Myocyte (in vitro differentiated cells): ENCODE measurements at regions not wholly inside any gene's neighbourhood (a gene's known extent, or its start where the extent isn't known, plus 50 kb on each side); places are given as distances from the start of the nearest gene placed in this dataset.
A peak's percentile ranks its signal among the peaks of the same experiment; 100 is the strongest.

Source experiments
- DNase-seq: peaks from one replicate; pipeline ENCODE4 v3.0.0-alpha.2; 2012; ENCODE audit warnings: low read depth

DNA sequence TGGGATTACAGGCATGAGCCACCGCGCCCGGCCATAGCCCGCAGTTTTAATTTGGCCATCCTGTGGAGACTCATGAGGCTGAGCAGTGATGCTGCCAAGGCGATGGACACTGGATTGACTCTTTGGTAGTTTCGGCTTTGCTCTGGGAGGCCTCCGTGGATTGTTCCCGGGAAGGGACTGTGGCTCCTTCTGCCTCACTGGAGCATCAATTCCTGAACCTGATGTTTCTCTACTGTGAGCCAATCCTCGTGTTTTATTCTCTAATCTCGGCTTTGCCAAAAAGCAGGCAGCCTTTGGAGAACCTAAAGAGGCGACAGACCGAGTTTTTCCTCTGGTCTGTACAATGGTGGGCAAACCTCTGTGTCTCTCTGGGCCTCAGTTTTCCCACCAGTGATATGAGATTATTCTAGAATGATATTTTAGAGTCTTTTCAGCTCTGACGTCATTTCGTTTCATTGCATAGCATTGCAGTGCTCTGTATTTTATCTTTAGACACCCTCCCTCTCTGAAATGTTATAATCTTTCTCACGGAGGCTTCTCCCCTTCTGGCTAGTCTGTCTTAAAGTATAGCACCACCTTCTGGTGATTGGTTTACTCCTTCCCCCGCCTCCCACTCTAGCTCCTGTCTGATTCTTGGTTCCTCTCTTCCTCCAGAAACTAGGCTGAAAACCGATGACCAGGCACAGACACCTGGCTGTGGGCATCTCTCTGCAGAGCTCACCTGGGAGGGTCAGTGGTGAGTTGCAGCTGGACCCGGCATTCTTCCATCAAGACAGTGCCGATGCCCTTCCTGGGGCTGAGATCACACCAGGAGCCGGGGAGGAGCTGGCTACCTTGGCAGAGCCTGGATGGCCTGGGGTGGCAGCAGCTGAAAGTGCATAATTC lies 341.3 kb downstream of the MYCN start:
- peak; percentile 7 for DNase-seq

DNA sequence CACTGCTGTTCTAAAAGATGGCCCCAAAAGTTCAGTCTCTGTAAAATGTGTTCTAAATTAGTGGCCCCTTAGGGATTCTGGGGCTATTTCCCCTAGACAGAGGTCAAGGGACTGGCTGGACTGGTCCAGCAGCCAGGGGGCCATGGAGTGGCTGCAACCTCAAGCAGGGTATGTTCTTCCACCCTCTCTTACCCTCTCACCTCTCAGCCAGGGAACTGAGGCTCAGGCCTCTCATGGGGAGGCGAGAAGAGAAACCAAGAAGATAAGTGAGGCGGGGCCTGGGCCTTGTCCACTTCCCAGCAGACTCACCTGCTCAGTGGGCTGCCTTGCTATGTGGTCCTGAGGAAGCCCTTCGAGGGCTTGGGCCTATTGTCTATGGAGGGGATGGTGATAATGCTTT lies 339.7 kb downstream of the MYCN start:
- no peak for DNase-seq

DNA sequence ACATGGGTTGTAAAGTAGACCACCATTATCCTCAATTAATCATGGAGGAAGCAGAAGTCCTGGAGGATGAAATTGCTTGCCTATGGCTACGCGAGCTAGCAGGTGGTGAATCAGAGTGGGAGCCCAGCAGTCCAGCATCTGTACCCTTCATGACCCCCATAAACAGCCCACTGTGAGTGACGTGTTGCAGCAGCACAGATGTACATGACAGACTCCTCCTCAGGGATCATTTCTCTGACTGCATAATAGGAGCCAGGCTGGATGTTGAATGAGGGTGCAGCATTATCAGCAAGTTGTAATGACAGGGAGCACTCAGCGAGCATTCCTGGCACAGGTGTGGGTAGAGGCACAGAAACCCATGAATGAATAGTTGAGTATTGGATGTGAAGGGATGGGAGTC lies 339.3 kb downstream of the MYCN start:
- DNase-seq, result no peak

DNA sequence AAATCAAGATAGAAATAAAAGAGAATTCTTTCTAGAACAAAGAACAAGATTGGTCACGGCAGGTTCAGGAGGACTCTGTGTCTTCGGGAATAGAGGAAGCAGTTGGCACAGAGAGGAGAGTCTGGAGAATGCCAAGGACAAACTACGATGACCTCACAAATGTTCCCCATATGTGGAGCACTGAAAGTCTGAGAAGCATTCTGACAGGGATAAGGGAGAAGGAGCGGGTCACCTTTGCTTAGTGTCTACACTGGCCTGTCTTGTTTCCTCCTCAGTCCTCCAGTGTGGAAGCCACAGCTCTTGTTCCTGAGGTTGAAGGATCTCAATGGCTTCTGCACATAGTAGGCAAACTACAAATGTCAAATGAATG lies 338.8 kb downstream of the MYCN start:
- no peak for DNase-seq

DNA sequence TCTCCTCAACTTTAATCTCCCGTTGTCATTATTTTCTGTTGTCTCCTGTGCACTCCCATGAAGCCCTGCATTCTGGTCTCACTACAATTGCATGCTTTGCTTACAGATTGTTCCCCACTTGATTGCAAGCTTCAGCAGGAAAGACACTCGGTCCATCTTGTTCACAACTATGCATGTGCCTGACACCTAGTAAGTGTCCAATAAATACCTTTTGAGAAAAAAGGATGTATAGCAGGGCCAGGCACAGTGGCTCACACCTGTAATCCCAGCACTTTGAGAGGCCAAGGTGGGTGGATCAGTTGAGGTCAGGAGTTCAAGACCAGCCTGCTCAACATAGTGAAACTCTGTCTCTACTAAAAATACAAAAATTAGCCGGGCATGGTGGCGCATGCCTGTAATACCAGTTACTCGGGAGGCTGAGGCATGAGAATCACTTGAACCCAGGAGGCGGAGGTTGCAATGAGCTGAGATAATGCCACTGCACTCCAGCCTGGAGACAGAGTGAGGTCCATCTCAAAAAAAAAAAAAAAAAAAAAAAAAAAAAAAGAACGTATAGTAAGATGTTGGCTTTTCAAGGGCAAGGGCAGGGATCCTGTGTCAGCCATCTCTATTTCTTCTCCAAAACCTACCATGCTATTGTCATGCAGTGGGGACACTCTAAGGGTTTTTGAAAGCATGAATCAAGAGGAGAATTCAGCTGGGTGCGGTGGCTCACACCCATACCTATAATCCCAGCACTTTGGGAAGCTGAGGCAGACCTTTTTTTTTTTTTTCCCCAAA lies 338.3 kb downstream of the MYCN start:
- DNase-seq, result no peak

DNA sequence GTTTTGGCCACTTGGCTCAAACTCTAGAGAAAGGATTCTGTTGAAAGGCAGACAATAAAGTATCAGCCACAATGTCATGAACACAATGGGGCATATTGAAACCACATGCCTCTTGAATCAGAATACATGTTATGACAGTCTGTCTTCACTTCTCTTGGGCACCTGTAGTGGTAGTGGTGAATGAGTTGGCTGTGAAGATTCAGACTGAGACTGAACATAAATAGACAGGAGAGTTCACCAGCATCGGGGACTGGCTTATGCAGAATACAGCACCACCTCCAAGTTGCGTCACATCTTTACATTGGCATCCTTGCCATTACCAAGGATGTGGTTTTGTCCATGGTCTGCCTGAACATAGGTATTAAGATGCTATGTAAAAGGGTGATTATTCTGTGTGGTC lies 336.8 kb downstream of the MYCN start:
- no peak for DNase-seq

DNA sequence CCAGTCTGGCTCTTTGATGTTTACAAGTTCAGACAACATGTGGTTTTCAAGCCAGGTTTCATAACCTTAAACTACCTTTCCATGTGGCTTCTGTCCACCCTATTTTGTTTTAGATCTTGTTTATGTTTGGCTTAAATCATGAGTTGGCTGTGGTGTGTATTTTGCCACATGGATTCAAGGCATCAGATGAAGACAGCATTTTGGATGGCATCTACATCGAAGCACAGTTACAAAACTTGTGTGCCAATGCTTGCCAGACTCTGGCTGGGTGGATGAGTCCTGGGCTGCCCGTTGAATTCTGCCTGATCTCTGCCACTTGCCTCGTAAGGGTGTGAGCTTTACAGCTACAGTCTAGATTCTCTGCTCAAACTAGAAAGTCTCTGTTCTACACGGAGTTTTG lies 335.3 kb downstream of the MYCN start:
- no peak for DNase-seq

DNA sequence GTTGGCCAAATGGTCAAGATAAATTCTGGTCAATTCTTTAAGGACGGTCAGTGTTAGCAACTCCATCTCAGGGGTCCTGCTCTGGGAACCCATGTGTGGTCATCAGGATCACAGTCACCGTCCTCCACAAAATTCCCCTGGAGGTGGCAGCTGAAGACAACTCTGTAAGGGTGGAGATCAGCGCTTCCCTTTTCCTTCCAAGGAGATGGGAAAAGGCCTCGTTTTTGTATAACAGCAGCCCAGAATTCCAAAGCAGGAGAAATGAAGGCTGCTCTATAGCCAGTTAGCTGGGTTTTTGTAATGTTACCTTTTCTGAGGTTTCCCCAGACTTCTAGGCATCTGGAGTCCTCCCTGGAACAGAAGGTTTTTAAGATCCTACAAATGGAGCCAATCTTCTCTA lies 334.8 kb downstream of the MYCN start:
- DNase-seq, result no peak

DNA sequence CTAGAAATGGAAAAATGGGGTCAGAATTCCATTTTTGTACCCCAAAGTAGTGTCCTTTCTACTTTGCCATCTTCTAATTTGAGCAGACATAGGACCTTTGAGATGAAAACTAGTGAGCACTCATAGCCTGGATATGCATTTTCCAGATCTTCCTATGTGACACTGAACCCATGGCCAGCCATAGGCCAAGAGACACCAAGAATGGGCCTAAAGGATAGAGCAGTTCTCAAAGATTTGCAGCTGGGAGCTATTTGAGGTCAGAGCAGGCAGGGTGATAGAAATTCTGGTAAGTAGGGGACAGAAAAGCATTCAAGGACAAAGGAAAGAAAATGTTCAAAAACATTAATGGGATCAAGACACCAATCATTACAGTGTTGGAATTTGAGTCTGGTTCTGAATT lies 332.8 kb downstream of the MYCN start:
- DNase-seq, result no peak

DNA sequence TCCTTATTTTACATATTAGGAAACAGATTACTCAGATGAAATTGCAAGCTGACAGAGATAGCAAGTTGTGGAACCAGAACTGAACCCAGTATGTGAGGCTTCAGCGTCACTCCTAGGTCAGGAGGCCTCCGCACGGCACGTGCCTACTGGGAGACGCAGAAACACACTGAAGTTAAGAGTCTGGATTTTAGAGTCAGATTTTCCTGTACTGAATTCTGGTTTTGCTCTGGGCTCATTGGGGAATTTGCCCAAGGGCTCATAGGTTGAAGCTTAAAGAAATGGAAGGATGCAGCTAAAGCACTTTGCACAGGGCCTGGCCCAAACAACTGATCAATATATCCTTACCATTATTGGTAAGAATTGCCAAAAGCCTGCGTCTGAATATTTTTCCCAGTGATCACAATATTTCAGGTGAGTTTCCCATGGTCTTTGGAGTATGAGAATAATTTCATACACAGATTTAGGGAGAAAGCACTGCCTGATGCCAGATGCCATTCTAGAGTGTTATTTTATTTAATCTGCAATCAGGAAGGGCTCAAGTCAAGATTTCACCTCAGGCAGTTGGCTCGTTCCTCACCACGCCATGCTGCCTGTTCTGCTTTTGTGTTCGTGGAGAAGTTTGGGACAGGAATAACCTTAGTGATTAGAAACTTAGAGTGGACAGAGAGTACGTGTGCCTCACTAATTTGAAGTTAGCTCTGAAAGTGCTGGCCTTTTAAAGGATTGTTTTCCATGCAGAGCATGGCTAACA lies 331.9 kb downstream of the MYCN start:
- no peak for DNase-seq

DNA sequence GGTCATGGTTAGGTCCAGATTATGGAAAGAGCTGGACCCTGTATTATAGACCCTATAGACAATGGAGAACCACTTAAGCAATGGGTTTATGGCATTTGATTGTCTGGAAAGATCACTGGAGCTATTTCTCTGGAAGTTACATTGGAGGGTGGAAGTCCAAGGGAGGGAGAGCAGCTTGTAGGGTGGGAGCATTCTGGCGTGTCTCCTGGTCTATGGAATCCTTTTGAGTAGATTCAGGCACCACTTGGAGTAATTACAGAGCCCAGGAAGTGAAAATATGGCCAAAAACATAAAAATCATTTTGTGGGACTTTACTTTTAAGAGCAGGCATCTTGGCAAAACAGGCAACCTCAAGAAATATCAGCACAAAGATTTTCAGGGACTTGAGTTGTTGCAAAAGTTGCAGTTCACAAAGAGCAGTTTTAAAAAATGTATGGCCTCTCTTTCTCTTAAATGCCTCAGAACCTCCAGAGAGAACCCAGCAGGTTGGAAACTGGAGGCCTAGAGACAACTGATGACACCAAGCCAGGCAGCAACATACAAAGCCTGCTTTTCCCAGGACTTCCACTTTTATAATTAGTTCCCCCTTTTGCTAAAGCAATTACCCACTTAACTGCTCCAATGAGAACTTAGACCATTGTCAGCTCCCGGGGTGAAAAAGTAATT lies 331.0 kb downstream of the MYCN start:
- DNase-seq, result no peak

DNA sequence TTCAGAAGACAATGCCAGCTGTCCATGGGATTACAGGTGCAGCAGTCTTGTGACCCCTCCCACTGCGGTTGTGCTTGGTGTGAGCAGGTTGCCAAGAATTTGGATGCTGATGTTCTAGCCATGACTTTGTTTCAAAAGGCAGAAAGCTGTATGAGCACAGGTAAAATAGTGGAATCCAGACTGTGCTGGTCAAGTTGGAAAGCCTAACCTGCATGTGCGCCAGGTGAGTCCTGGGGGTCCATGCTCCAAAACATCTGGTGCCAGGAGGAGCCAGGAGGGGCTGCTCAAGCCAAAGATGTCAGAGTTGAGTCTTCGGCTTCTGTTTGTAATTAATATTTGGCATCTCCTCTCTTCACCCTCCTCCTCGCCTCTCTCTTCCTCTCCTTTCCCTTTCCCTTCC lies 330.1 kb downstream of the MYCN start:
- no peak for DNase-seq

DNA sequence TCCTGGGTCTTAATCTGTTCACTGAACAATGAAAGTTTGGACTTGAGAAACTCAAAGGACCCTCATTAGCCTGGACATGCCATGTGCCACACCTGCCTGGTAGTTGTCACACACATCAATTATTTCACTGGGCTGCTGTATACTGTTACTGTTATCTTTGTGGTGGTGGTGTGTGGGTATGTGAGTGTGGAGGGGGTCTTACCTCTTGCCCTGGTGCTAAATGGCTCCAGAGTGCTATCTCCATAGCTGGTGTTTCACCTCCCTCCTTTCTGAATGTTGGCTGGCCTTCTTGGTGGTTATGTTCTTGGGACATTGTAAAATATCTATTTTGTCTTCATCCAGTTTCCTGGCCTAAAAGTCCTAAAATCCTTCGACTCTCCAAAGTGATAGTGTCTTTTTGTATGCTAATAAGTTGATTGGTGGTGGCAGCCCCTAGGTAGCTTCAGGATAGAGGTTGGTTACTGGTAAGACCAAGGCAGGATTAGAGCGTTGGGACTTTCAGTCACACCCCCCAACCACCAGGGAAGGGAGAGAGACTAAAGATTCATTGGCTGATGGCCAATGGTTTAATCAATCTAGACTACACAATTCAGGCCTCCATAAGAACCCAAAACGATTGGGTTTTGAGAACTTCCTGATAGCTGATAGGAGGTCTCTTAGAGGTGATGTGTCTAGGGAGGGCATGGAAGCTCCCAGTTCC lies 328.1 kb downstream of the MYCN start:
- DNase-seq, result no peak

DNA sequence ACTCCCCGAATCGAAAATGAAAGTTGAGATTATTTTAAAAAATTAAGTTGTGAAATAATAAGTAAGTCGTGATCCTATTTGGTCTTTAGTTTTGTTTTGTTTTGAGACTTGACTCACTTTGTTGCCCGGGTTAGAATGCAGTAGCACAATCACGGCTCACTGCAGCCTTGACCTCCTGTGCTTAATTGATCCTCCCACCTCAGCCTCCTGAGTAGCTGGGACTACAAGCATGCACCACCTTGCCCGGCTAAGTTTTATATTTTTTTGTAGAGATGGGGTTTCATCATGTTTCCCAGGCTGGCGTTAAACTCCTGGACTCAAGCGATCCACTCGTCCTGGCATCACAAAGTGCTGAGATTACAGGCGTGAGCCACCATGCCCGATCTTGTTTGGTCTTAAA lies 326.2 kb downstream of the MYCN start:
- DNase-seq, result no peak

DNA sequence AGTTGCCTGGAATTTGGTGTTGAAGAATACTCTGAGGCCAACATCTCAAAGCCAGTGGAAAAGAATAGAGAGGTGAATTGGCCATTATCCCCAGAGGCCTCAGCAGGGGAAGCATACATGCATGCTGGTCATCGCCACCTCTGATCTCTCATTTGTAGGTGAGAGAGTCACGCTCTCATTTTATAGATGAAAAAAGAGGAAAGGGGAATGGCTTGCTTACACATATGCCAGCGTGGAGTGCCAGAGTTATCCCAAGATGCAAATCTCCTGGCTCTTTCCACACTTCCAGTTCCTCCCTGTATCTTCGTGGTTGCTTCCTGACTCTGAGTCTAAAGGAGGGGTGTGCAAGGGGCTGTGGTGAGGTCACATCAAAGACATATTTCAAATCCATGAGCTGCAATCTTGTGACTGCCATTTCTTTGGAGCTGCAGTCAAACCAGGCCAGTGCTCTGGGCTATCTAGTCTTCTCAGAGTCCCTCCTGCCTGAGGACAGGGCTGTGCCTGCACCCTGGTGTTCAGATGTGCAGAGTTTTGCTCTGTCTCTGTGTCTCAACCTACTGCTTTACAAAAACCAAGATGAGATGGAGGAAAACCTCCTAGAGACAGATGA lies 324.7 kb downstream of the MYCN start:
- DNase-seq, result no peak

DNA sequence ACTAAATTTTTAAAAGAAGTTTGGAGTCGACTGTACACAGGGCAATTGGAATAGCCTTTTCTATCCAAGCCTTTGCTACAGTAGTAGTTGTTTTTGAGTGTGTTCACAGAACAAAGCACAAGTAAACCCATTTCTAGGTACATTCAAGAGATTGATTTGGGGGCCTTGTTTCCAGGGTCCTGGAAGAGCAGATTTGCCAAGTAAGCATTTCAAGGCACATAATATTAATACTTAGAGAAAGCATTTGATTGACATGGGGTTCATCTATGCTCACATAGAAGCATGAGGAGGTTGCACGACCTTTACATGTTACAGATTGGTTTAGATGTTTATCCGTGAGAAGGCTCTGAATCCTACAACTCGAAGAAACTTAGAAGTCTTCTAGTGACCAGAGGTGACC lies 324.1 kb downstream of the MYCN start:
- no peak for DNase-seq

DNA sequence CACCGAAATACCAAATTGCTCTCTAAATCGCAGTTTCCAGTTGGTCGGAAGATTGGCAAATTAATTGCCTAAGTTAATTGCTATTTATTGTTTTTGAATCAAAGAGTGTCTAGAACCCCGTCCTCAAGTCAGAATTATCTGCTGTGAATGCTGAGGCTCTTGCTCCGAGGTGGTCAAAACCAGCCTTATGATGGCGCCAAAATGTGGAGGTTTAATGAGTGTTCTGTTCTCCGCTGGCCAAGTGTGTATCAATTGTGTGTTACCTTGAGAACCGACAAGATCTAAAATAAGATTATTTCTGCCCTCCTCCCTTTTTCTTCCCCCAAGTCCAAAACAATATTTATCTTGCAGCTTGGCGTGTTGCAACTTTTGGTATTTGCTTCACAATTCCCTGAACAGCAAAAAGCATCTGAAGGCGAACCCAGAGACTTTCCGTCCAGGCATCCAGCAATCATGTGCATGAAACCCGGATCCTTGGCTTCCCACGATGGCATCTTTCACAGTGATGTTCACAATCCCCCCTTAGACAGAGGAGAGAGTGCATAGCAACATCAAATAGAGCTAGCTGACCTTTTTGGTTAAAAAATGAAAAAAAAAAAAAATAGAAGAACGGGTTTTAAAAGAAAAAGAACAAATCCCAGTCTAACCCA lies 323.0 kb downstream of the MYCN start:
- DNase-seq, result no peak

DNA sequence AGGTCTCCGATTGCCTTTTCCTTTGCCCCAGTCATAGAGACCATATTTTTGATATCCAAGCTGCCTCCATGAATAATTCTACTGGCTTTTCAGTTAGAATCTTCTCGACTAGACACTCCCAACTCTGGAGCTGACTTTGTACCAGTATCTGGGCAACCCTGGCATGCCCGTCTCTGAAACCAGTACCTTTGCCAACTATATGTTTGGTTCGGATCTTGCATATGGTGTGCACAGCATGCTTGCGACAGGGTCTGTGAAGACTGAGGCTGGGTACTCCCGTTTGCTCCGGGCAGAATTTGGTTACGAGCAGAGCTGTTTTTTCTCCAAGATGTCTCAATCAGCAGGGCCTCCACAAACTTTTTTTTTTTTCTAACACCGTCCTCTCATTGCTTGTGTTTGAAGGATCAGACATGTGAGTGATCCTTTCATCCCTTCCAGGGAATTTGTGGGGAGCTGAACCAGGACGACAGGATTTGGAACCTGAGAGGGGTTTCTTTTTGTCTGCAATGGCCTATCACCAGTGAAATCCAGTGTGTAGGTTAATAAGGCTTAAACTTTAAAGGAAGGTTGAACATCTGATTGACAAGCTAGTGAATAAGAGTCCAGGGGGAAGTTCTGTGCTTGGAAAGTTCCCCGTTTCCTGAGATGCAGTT lies 322.3 kb downstream of the MYCN start:
- DNase-seq, result no peak

DNA sequence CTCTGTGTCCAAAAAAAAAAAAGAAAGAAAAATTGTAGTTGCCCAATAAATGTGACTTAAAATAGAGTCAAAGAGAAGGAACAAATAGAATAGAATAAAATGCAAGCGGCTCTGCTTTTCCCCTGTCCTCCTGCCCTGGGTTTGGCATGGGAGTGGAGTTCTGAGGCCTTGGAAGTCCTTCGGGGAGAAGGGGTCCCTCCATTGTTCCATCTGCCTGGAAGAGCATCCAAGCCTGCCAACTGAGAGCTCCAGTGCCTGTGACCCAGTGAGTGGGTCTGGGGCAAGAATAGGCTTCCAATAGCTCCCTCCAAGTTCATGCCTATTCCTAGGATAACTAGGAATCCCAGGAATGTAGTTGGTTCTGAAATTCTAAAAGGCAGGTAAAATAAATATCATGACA lies 321.4 kb downstream of the MYCN start:
- no peak for DNase-seq
